Activated CD4-positive, alpha-beta T cell treated with anti-CD3 and anti-CD28 coated beads for 24 hours (primary cell): ENCODE measurements at regions not wholly inside any gene's neighbourhood (a gene's known extent, or its start where the extent isn't known, plus 50 kb on each side); places are given as distances from the start of the nearest gene placed in this dataset.
"Not testable (repeated sequence)": the region's sequence is repeated elsewhere in the genome, so short reads cannot be mapped to it uniquely, and the experiment has no call there.

Experiments used
- DNase-seq, 2 donors: peaks; one replicate each; pipeline ENCODE4 v3.0.0-alpha.2; 2020; ENCODE audit warnings: low read depth in 2 of 2

- no peak for DNase-seq
These were observed 484.1 kb upstream of the ZMIZ1 start for GRCh38 chr10:78584681-78585080.

DNA sequence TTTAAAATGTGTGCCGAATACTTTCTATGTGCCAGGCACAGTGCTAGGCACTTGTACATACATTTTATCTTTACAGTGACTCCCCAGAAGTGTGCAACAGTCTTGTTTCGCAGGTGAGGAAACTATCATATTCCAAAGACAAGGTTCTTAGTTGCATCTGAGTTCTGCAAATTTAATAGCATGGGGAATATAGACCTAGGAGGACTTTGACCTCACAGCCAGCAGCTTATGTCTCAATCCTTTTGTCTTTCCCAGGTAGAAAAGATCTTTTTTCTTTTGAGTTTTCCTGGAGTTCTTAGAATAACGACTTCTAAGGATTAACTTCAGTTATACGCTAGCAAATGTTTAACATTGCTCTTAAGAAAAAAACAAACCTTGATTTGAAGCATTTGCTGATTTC is 482.8 kb upstream of the ZMIZ1 start:
- DNase-seq, result no peak

DNA sequence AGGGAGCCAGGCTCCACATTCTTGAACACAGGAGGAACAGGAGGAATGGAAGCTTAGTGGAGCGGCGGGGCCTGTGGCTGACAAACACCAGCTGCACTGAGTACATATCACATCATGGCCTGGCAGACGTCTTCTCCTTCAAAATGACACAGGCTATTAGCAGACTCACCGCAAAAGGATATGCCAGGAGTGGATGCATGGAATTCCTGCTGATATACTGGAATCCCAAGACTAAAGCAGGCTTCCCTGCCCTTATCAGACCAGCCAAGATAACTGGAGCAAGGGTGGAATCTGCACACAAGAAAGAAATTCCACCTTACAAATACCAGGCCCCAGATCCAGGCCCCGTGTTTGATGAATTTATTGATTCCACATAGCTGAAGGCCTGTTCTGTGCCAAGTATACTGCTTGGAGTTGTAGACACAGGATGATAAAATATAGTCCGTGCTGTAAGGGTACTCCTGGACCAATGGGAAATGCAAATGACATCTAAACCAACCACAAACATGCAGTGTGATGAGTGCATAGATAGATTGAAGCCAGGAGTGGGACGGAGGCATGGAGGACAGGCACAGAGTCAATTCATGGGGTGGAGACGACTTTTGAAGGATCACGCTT is 480.5 kb upstream of the ZMIZ1 start:
- DNase-seq, result no peak

- no peak for DNase-seq
These were observed 479.1 kb upstream of the ZMIZ1 start for GRCh38 chr10:78589687-78590086.

DNA sequence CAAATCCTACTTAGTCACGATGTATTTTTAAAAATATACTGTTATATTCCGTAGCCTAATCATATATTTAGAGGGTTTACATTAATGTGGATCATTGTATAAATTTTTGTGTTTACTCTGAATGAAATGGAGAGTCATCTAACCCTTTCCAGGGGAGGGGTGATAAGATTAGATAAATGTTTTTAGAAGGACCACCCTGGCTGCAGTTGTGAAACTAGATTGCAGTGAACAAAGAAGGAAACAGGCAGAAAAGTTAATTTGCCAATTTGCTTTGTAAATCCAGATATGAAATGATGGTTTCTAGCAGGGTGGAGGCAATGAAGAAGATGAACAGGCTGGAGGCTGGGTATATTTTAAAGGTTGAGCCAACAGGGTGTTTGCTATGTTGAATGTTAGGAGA is 477.7 kb upstream of the ZMIZ1 start:
- no peak for DNase-seq

DNA sequence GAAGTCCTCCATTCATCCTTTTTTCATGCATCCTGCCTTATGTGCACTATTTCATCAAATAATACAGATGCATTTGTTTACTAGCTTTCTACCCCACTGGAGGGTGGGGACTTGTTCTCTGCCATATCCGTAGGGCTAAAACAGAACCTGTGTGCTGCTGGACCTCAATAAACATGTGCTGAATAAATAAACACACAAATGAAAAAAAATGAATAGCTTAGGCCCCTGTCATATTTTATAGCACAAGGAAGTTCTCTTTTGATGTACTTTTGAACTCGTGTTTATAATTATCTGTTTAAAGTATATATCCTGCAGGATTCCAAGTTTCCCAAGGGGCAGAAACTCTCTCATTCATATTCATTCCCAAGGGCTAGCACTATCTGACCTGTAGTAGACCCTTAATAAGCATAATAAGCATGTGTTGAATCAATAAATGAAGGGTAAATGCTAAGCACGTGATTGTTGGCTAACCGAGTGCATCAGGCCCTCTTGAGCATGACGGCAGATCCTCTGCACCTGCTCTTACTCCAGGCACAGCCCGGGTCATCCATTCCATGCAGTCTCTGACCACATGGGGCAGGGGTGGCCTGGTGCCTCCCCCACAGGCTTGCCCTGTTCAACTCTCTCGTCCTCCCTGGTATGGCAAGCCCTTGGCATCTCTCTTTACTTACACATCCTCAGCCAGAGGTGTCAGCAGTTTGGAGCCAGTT is 474.1 kb upstream of the ZMIZ1 start:
- DNase-seq, result no peak

- no peak for DNase-seq
These were observed 473.5 kb upstream of the ZMIZ1 start for GRCh38 chr10:78595269-78595619.

DNA sequence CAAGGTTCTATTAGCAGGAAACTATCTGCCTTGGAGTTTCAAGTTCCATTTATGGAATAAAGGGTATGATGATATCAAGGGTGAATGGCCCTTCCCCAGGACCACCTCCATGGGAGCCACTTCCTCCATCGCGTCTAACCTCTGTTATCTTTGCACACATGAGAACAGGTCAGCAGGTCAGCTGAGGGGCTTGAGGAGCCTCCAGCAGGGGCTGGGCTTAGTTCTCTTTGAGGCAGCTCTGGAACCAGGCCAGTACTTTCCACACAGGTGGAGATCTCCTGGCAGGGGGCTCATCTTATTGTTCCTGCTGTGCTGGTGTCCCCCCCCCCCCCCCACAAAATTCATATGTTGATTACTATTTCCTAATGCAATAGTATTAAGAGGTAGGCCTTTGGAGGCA is 472.2 kb upstream of the ZMIZ1 start:
- DNase-seq, result no peak

- DNase-seq, result no peak
These were observed 470.8 kb upstream of the ZMIZ1 start for GRCh38 chr10:78597796-78598555.

GRCh38 chr10:78599122-78599853 is 469.5 kb upstream of the ZMIZ1 start:
- DNase-seq, result no peak

- no peak for DNase-seq
These were observed 468.6 kb upstream of the ZMIZ1 start for GRCh38 chr10:78600121-78600665.

DNA sequence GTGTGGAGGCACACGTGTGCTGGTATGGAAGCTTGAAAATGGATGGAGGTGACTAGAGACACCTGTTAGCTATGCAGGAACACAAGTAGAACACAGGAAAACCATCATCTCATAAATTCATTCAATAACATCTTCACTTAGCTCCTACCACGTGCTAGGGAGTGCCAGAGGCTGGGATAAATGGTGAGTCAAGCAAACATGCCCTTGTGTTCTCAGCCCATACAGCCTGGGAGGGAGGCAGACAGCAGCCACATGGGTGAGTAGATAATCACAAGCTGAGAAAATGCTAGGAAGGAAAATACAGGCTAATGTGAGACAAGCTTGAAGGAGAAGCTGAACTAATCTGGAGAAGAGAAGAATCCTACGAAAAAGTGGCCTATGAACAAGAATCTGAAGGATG is 468.0 kb upstream of the ZMIZ1 start:
- no peak for DNase-seq

- peak in 1 of 2 donors; percentile 6 for DNase-seq
These were observed 466.4 kb upstream of the ZMIZ1 start for GRCh38 chr10:78602201-78602932.

DNA sequence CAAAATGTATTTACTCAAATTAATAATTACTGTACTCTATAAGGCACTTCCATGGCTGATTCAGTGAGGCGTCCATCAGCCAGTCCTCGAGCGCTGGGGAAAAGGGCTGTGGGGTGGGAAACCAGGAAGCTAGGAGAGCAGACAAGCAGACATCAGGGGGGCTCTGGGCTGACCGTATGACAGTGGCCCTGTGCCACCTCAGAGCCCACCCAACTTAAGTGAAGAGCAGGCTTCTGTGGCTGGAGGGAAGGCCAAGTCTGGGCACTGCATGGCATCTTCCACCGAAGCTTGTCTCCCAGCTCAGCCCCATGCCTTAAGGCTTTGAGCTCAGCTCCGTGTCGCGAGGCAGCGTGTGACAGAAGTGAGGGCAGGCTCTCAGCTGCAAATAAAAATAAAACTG is 464.5 kb upstream of the ZMIZ1 start:
- no peak for DNase-seq

DNA sequence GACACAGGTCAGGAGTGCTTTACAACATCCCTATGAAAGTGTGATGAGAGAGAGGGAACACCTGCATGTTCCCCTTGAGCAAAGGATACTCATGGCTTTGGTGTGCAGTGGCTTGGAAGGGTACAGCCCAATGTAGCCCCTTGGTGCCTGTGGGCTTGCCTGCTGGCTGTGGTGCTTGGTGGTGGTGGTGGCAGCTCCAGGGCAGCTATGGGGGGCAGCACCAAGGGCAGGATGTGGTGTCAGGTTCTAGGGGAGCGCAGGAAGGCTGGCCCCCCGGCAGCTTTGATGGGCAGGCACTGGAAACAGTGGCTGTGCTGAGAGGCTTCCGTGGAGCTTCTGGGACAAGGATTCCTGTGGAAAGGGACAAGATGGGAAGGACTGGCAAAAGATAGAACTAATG is 464.0 kb upstream of the ZMIZ1 start:
- DNase-seq, result no peak

DNA sequence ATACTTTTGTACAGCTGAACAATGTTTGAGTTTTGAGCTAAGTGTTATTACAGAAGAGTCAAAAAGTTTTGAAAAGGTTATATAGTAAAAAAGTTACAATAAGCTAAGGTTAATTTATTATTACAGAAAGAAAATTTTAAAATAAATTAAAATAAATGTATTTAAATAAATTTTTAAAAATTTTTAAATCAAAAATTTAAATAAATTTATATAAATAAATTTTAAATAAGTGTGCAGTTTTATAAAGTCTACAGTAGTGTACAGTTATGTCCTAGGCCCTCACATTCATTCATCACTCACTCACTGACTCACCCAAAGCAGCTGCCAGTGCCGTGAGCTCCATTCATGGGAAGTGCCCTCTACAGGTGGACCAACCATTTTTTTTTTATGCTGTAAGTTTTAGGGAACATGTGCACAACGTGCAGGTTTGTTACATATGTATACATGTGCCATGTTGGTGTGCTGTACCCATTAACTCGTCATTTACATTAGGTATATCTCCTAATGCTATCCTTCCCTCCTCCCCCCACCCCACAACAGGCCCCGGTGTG is 462.9 kb upstream of the ZMIZ1 start:
- DNase-seq, result no peak

- not testable (repeated sequence) for DNase-seq
These were observed 462.0 kb upstream of the ZMIZ1 start for GRCh38 chr10:78606766-78607165.

- DNase-seq, result no peak
These were observed 458.8 kb upstream of the ZMIZ1 start for GRCh38 chr10:78609976-78610375.

DNA sequence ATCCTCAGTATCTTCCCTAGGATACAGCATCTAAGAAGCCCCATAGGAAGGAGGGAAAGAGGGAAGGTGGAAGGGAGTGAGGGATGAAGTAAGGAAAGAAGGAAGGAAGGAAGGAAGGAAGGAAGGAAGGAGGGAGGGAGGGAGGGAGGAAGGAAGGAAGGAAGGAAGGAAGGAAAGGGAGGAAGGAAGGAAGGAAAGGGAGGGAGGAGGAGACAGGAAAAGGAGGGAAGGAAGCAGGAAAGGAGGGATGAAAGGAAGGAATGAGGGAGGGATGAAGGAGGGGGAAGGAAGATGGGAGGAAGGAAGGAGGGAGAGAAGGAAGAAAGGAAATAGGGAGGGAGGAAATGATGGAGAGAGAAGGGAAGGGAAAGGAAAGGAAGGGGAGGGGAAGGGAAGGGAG is 455.6 kb upstream of the ZMIZ1 start:
- no peak for DNase-seq

DNA sequence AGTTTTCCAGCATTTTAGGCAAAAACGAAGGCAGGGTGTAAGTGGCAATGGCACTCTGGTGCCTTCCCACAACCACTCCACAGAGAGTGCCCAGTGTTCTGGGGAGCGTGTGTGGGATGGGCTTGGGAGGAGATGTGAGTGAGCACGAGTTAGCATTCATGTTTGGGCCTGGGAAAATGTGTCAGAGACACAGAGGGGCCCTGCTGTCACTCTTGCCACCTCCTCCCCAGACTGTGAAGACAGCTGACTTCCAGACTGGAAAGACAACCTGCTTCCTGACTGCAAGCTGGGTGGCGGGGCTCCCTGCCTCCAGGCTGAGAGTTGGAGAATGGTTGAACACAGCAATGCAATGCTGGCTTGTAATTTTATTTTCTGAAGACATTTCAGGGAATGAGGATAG is 454.5 kb upstream of the ZMIZ1 start:
- no peak for DNase-seq

DNA sequence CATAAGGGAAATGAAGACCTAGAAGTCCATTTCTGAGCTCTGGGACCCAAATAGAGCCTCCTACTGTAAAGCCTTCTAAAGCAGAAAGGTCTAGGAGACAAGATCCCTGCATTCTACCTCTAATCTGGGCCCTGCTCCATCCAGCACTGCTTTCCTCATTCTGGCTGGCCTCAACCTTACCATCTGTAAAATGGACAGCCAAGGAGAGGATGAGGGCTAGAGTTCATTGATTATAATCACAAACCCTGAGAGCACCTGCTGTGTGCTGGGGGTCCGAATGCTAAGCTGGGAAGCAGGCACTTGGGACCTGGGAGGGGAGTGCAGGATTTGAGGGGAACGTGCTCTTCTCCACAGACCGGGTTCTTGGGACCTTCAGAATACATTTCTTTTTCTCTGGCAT is 454.0 kb upstream of the ZMIZ1 start:
- DNase-seq, result no peak
